ENCODE measurements at regions not wholly inside any gene's neighbourhood (a gene's known extent, or its start where the extent isn't known, plus 50 kb on each side); places are given as distances from the start of the nearest gene placed in this dataset.
A peak's percentile ranks its signal among the peaks of the same experiment; 100 is the strongest.
"Not testable (repeated sequence)": the region's sequence is repeated elsewhere in the genome, so short reads cannot be mapped to it uniquely, and the experiment has no call there.

DNA sequence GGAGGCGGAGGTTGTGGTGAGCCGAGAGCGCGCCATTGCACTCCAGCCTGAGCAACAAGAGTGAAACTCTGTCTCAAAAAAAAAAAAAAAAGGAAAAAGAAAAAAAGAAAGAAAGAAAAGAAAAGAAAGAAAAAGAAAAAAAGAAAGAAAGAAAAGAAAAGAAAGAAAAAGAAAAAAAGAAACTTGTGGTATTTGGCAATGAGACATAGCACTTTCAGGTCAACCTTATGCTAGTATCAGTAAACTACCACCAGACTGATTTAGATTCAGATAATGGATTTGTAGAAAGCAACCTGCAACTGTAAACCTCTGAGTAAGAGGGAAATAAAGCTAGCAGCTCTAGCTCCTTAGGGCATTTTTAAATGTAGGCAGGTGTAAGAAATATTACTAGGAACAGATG lies 144.0 kb upstream of the ZNF608 start:
- ATAC-seq; H3K4me1 Mint-ChIP-seq (ENCODE audit: low read depth); H3K4me3 Mint-ChIP-seq; H3K36me3 Mint-ChIP-seq (ENCODE audit: low read depth); POLR2A ChIA-PET; H3K27me3 Mint-ChIP-seq (ENCODE audit: low read depth); H3K27ac Mint-ChIP-seq; H3K9me3 Mint-ChIP-seq (ENCODE audit: insufficient read depth); CTCF ChIA-PET; DNase-seq: not testable (repeated sequence)

GRCh38 chr5:124891179-124891578 lies 144.7 kb upstream of the ZNF608 start:
- Mint-ChIP-seq H3K4me3 (no peak overlapping the region), H3K27ac (no peak overlapping the region), H3K4me1 (ENCODE audit: low read depth) (no peaks in the 10 kb centered on the region), H3K9me3 (ENCODE audit: insufficient read depth) (no peaks in the 10 kb centered on the region), H3K36me3 (ENCODE audit: low read depth) (no peaks in the 10 kb centered on the region), H3K27me3 (ENCODE audit: low read depth) (no peaks in the 10 kb centered on the region)
- ChIA-PET POLR2A (no interaction called here), CTCF (no interaction called here)
- ATAC-seq = no peak
- no peak for DNase-seq

GRCh38 chr5:124892185-124892848 lies 145.9 kb upstream of the ZNF608 start:
- H3K27me3 Mint-ChIP-seq (ENCODE audit: low read depth) = no peaks in the 10 kb centered on the region
- no peak for DNase-seq
- POLR2A ChIA-PET = no interaction called here
- no peak overlapping the region for H3K4me3 Mint-ChIP-seq
- no peaks in the 10 kb centered on the region for H3K4me1 Mint-ChIP-seq (ENCODE audit: low read depth)
- ATAC-seq = no peak
- H3K36me3 Mint-ChIP-seq (ENCODE audit: low read depth) = no peaks in the 10 kb centered on the region
- CTCF ChIA-PET = no interaction called here
- H3K27ac Mint-ChIP-seq = no peak overlapping the region
- H3K9me3 Mint-ChIP-seq (ENCODE audit: insufficient read depth) = no peaks in the 10 kb centered on the region

DNA sequence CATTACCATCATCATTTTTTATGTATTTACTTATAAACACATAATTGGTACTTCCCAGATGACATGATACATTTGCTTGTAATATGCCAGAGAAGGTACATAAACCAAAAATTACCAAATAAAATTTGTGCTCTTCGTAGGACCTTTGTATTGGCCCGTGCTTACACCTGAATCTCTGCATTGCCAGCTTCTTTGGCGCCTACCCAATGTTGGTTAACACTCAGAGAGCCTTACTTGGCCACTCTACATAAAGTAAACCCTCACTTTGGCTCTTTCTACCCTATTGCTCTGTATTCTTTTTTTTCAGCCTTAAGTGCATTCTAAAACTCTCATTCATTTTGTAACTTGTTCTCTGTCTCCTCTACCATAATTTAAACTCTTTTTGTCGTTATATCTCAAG lies 148.1 kb upstream of the ZNF608 start:
- Mint-ChIP-seq H3K36me3 (ENCODE audit: low read depth) (no peaks in the 10 kb centered on the region), H3K27ac (no peak overlapping the region), H3K9me3 (ENCODE audit: insufficient read depth) (no peaks in the 10 kb centered on the region), H3K4me1 (ENCODE audit: low read depth) (no peaks in the 10 kb centered on the region), H3K27me3 (ENCODE audit: low read depth) (no peaks in the 10 kb centered on the region), H3K4me3 (no peak overlapping the region)
- ATAC-seq (no peak), DNase-seq (no peak)
- ChIA-PET POLR2A (no interaction called here), CTCF (no interaction called here)

GRCh38 chr5:124895236-124895635 lies 148.8 kb upstream of the ZNF608 start:
- H3K27ac Mint-ChIP-seq = no peak overlapping the region
- H3K27me3 Mint-ChIP-seq (ENCODE audit: low read depth) = no peaks in the 10 kb centered on the region
- ATAC-seq (no peak), DNase-seq (no peak)
- H3K4me1 Mint-ChIP-seq (ENCODE audit: low read depth) = no peaks in the 10 kb centered on the region
- ChIA-PET POLR2A (no interaction called here), CTCF (no interaction called here)
- H3K36me3 Mint-ChIP-seq (ENCODE audit: low read depth) = no peaks in the 10 kb centered on the region
- no peak overlapping the region for H3K4me3 Mint-ChIP-seq
- H3K9me3 Mint-ChIP-seq (ENCODE audit: insufficient read depth) = no peaks in the 10 kb centered on the region

- POLR2A ChIA-PET = no interaction called here
- no peak overlapping the region for H3K4me3 Mint-ChIP-seq
Measured at GRCh38 chr5:124901081-124901480, 154.6 kb upstream of the ZNF608 start.

DNA sequence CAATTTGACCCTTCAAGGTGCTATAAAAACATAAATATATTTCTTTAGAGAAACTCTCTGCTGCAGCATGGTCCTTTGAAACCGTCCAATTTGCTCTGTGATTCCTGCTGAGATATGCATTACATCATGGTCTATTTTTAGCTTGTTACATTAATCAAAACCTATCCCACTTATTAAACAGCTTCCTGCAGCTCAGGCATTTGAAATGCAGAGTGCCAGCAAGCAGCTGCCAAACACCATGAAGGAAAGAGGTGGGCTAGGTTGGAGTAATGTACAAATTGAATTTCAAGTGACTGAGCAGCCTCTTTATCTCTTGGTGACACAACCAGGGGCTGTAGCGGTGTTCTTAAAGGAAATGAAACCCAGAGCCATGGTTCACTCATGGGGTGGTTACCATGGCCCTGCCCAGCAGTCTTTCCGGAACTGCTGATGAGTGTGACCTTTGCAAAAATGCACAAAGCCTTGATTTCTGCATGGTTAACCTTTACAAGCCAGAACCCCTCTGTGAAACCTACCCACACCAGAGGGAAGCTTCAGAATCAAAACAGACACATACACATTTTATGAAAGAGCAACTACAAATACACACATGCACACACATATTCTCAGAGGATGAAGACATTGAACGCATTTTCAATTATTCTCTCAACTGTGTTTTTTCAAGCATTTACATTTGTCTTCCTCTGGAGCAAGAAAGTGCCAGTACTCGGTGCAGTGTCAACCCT lies 155.8 kb upstream of the ZNF608 start:
- Mint-ChIP-seq H3K4me1 (ENCODE audit: low read depth) (peaks cover 13% of the 10 kb centered on the region), H3K36me3 (ENCODE audit: low read depth) (peaks cover 3% of the 10 kb centered on the region), H3K4me3 (peak overlapping the region; percentile 40), H3K27me3 (ENCODE audit: low read depth) (peaks cover 3% of the 10 kb centered on the region), H3K9me3 (ENCODE audit: insufficient read depth) (no peaks in the 10 kb centered on the region), H3K27ac (peak overlapping the region; percentile 40)
- ChIA-PET POLR2A (no interaction called here), CTCF (no interaction called here)
- ATAC-seq (peak; percentile 73), DNase-seq (peak; percentile 53)

More at GRCh38 chr5:124901081-124901480, 154.6 kb upstream of the ZNF608 start:
- DNase-seq = no peak
- Mint-ChIP-seq H3K27ac (no peak overlapping the region), H3K4me1 (ENCODE audit: low read depth) (peaks cover 13% of the 10 kb centered on the region), H3K36me3 (ENCODE audit: low read depth) (peaks cover 3% of the 10 kb centered on the region), H3K27me3 (ENCODE audit: low read depth) (peaks cover 3% of the 10 kb centered on the region), H3K9me3 (ENCODE audit: insufficient read depth) (no peaks in the 10 kb centered on the region)
- CTCF ChIA-PET = no interaction called here
- ATAC-seq = no peak

DNA sequence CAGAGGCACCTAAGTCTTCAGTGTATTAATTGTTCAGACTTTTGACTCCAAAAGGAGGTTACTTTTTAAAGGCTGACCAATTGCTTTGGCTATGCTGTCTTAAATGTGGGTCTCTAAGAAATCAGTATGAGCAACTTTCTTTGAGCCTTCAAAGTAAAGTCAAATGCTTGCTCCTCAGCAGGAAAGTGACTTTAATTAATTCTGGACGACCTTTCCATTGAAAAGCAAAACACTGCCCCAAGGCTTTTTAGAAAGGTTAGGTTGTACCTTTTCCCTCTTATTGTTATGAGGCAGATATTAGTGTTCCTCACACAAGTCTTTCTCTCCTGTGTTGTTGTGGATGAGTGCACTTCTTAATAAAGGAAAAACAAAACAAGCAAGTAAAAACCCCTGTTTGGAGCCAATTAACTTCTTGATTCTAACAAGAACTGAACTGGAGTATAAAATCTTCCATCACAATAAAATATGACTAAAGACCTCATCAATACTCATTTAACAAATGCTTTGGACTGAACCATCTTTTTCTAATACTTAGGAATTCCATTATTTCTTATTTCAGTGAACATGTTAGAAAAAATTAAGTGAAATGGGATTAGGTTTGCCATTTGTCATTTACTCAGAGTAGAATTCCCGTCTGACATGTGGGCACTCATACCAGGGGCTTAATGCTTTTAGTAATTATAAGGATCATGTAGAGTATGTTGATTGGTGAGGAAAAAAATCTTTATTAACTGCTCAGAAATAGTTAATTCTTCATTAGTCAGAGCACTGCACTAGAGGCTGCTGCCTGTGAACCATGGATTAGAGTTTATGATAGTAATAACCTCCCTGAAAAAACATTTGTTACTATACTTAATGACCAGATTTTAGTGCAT lies 159.1 kb upstream of the ZNF608 start:
- no peaks in the 10 kb centered on the region for H3K9me3 Mint-ChIP-seq (ENCODE audit: insufficient read depth)
- H3K4me3 Mint-ChIP-seq = no peak overlapping the region
- peaks cover 13% of the 10 kb centered on the region for H3K4me1 Mint-ChIP-seq (ENCODE audit: low read depth)
- H3K27ac Mint-ChIP-seq = no peak overlapping the region
- ATAC-seq (no peak), DNase-seq (no peak)
- CTCF ChIA-PET = no interaction called here
- POLR2A ChIA-PET = no interaction called here
- peaks cover 3% of the 10 kb centered on the region for H3K36me3 Mint-ChIP-seq (ENCODE audit: low read depth)
- H3K27me3 Mint-ChIP-seq (ENCODE audit: low read depth) = peaks cover 3% of the 10 kb centered on the region

- H3K27ac Mint-ChIP-seq = no peak overlapping the region
- no peaks in the 10 kb centered on the region for H3K9me3 Mint-ChIP-seq (ENCODE audit: insufficient read depth)
- H3K4me3 Mint-ChIP-seq = no peak overlapping the region
- ChIA-PET CTCF (no interaction called here), POLR2A (no interaction called here)
- ATAC-seq (no peak), DNase-seq (no peak)
- peaks cover 3% of the 10 kb centered on the region for H3K36me3 Mint-ChIP-seq (ENCODE audit: low read depth)
- no peaks in the 10 kb centered on the region for H3K27me3 Mint-ChIP-seq (ENCODE audit: low read depth)
- peaks cover 13% of the 10 kb centered on the region for H3K4me1 Mint-ChIP-seq (ENCODE audit: low read depth)
Measured at GRCh38 chr5:124906339-124907097, 160.1 kb upstream of the ZNF608 start.

DNA sequence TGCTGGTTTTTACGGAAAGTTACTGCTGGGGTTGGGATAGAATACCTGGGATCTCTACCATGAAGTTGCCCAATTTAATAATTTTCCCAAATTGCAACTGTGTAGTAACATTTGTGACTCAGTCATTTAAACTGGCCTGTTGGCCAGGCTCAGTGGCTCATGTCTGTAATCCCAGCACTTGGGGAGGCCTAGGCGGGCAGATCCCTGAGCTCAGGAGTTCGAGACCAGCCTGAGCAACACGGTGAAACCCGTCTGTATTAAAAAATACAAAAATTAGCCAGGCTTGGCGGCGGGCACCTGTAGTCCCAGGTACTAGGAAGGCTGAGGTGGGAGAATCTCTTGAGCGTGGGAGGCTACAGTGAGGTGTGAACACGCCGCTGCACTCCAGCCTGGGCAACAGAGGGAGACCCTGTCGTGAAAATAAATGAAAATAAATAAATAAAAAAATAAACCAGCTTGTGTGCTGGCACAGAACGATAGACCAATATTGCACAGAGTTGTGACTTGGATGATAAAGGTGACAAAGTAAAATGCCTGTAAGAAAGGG lies 160.7 kb upstream of the ZNF608 start:
- DNase-seq (no peak), ATAC-seq (no peak)
- no peak overlapping the region for H3K4me3 Mint-ChIP-seq
- H3K27ac Mint-ChIP-seq = no peak overlapping the region
- H3K9me3 Mint-ChIP-seq (ENCODE audit: insufficient read depth) = no peaks in the 10 kb centered on the region
- no peaks in the 10 kb centered on the region for H3K27me3 Mint-ChIP-seq (ENCODE audit: low read depth)
- CTCF ChIA-PET = no interaction called here
- H3K4me1 Mint-ChIP-seq (ENCODE audit: low read depth) = peaks cover 7% of the 10 kb centered on the region
- H3K36me3 Mint-ChIP-seq (ENCODE audit: low read depth) = peaks cover 3% of the 10 kb centered on the region
- POLR2A ChIA-PET = no interaction called here

- Mint-ChIP-seq H3K27me3 (ENCODE audit: low read depth) (no peaks in the 10 kb centered on the region), H3K4me1 (ENCODE audit: low read depth) (no peaks in the 10 kb centered on the region), H3K27ac (no peak overlapping the region), H3K36me3 (ENCODE audit: low read depth) (no peaks in the 10 kb centered on the region), H3K4me3 (no peak overlapping the region), H3K9me3 (ENCODE audit: insufficient read depth) (no peaks in the 10 kb centered on the region)
- ChIA-PET POLR2A (no interaction called here), CTCF (no interaction called here)
- DNase-seq = no peak
- ATAC-seq = no peak
Measured at GRCh38 chr5:124908581-124909451, 162.4 kb upstream of the ZNF608 start.
